ENCODE measurements at regions not wholly inside any gene's neighbourhood (a gene's known extent, or its start where the extent isn't known, plus 50 kb on each side); places are given as distances from the start of the nearest gene placed in this dataset.

- TF ChIP-seq CTCF (IDR thresholded peaks at IDR 0.05; ENCODE audit: low read depth, low read length, poor library complexity, severe bottlenecking) (no peak), EZH2phosphoT487 (IDR thresholded peaks at IDR 0.05; ENCODE audit: borderline replicate concordance, low read length) (no peak)
Measured at GRCh38 chr5:175123542-175123941, 320.4 kb downstream of the DRD1 start.

Measured in DOHH2 (cell line).